HG03196 (cell line): ENCODE measurements at regions not wholly inside any gene's neighbourhood (a gene's known extent, or its start where the extent isn't known, plus 50 kb on each side); places are given as distances from the start of the nearest gene placed in this dataset.
"Not testable (repeated sequence)": the region's sequence is repeated elsewhere in the genome, so short reads cannot be mapped to it uniquely, and the experiment has no call there.

Experiments
- ATAC-seq: cut with Tn5 transposase; IDR thresholded peaks from one replicate; pipeline ENCODE4 v1.9.1; 2021; ENCODE audit not compliant: unreplicated experiment

DNA sequence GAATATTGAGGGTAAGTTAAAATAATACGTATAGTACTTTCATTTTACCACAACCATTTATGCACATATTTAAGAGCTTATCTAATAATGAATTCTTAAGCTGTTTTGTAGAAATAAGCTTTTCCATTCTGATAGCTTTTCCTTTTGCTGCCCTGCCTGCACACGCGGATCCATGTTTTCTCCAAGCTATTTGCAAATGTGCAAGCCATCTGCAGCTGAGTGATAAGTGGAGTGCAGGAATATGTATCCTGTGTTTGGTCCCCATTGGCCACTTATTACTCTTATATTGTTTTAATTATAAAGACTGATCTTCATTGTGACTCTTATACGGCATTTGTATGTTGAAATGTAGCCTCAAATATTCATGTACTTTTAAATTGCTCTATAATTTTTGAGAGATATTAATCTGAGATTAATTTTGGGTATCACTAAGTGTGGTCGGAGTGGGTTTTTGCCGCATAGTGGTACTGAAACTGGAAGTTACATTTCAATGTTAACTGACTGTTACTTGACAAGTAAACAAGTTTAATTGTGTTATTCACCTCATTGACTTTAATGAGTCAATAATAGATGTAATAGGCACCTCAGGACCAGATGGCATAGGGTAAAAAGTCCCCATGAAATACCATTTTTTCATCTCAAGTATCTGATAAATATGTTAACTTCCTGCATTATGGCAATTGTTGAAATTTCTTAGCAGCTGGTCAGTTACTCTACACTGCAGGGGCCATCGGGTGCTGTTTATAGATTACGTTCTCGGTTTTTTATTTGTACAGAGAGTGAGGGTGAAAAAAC is 1567.4 kb downstream of the EFNB2 start:
- ATAC-seq = no peak

DNA sequence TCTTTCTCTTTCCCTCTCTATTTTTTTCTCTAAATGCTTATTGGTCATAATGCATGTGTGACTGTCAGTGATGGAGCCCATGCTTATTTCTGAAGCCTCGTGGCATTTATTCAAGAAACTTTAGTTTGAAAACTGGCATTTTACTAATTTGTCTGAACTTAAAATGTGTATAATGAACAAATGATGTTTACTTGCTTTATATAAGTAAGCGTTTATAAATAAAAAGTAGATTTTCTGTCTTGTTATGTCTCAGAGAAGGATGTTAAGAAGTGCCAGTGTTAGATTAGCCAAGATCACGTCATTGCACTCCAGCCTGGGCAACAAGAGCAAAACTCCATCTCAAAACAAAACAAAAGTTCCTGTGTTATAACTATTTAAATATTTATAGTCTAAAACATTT is 1568.1 kb downstream of the EFNB2 start:
- ATAC-seq = no peak

DNA sequence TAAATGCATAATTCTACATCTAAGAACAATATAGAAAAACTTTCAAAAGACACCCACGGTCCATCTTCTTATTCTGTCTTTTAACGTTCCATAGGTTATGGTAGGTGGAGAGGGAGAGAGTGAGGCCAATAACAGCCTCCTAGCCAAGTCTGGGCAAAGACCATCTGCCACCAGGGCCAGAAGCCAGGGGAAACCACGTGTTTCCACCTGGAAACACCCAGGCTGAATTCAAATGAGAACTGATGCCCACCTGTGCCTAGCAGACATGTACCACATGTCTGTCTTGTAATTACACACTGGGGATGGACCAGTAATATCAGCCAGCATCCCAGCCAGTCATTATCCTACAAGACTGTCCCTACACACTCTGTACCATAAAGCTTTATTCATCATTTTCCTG is 1573.1 kb downstream of the EFNB2 start:
- ATAC-seq = no peak

DNA sequence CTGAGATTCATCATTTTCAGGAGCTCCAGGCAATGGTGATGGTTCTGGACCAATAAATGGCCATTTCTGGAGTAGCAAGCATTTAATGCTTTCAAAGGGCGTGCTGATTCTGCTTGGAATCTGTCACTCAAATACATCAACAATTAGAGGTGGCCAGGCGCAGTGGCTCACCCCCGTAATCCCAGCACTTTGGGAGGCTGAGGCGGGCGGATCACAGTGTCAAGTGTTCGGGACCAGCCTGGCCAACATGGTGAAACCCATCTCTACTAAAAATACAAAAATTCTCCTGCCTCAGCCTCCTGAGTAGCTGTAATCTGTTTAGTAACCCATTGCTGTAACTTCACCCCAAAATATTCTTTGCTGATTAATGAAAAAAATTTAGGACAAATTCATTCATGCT is 1574.2 kb downstream of the EFNB2 start:
- no peak for ATAC-seq

DNA sequence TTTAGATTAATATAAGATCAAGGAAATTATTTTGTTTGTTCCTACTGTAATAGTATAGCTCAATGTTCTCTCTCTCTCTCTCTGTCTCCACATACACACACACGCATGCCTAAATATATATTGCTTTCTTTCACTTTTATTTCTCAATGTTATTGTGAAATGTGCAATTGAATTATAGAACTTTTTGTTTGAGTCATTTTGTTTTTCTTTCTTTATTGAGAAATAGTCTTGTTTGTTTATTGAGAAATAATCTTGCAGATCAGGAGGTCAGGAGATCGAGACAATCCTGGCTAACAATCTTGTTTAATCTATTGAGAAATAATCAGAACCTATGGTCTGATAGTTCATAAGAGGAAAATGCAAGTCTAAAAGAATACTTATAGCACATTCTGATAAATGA is 1581.3 kb downstream of the EFNB2 start:
- no peak for ATAC-seq

DNA sequence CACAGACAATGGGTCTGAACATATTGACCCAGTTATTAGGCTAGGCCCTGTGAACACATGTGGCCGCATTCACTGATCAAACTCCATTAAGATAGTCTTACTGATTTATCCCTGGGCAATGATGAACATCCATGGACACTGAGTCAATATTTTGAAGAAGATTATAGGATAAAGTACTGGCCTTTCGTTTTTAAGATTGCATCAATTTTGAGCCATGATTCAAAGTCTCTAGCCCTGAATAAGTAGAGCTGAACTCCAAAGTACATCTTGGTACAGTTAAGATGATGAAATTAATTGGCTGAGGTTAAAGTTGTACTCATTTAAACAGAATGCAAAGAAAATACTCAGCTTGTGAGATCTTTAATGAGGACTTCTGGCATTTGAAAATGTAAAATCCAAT is 1581.9 kb downstream of the EFNB2 start:
- no peak for ATAC-seq

DNA sequence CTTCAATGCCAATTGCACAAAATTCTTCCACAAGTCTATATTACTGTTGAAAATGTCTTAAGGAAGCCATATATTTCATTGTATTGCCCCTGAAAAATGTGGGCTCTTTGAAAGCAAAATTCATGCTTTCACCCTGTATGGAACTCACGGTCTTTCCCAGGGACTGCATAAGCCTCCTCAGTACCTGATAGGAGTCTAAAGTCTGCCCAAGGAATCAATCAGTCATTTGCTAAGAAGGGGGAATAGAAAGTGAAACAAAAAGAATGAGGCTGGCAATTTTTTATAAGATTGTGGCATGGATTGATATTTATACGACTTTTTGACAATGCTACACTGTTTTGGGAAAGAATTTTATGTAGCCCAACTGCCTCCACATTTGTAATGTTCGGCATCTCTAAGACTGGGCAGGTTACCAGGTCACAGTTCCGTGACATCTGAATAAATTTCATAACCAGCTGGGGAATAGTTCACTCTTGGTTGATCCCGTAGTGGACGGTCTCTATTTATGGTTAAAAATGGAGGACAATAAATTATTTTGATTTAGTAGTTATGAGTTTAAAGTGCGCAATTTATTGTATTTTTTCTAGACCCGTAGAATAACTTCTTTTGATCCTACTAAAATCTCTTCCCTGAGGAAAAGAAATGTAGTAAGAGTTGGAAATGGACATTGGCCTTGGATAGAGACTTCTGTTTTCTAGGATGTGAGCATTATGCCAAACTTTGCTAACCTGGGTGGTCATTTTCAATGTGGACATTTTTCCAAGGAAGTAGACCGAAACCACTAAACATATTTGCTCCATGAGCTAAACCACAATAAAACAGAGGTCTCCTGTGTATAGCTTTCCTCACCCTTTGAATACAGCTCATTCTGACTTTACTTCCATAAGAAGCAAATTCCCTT is 1585.4 kb downstream of the EFNB2 start:
- no peak for ATAC-seq

DNA sequence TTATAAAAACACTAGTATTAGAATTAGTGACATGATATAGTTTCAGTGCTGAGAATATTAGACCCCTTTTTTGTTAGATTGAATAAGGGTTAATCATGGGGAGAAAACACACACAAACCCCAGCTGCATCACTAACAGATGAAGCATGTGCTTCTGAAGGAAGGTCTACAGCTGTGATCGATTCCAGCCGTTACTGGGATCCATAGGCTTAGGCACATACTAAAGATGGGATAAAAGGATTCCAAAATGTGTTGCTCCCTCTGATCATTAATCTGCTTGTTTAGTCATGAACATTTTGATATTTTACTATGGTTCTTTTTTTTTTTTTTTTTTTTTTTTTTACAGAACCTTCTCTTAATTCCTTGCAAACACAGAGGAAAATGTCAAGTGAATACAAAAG is 1591.3 kb downstream of the EFNB2 start:
- no peak for ATAC-seq

DNA sequence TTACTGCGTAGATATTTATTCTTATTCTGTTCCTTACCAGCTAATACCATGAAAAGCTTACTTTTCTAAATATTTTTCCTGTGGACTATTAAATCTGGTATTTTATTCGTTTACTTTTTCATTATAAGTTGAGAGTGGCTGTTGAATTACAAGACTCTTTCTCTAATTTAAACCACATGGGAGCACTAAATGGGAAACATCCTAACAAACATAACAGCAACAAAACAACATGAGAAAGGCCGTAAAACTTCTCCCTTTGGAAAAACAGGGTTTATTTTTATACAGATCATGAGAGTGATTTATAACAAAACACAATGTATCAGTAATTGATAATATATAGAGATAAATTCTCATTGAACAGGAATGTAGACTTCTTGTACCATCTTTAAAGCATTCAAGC is 1592.1 kb downstream of the EFNB2 start:
- no peak for ATAC-seq

DNA sequence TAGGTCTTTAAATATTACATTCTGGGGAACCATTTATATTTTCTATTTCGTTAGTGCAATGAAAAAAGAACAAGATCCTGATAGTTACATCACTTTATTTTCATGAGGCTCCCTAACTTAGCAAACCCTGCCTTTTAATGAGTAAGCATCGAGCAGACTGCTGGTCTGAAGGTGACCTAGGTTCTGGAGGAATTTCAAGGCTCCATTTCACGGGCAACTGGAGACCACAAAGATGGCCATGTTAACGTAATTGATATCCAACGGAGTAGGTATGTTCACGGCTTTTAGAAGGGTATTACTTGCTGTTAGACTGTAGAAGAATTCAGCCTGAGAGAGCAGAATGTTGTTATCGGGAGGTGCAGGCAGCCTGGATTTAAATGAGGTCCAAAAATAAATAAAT is 1597.6 kb downstream of the EFNB2 start:
- no peak for ATAC-seq

DNA sequence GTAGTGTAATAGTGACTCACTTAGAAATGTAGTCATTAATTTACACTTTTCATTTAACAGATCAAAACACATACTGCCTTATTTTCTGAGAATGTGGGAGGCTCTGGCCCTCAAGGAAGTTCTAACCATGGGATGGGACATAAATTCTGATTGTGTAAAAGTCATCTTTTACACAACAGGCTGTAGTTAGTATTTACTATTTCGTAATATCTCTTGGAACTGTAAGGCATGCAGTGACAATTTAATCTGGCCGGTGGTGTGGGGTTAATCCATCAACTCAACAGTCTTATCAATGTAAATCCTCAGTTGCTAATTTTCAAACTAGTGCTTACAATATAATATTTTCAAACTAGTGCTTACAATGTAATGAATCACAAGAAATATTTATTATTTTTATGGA is 1599.2 kb downstream of the EFNB2 start:
- no peak for ATAC-seq

DNA sequence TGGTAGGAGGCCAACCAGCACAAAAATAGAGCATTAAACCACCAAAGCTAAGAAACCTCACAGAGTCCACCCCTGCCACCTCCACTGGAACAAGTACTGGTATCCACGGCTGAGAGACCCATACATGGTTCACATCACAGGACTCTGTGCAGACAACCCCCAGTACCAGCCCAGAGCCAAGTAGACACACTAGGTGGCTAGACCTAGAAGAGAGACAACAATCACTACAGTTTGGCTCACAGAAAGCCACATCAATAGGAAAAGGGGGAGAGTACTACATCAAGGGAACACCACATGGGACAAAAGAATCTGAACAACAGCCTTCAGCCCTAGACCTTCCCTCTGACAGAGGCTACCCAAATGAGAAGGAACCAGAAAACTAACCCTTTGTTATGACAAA is 1614.9 kb downstream of the EFNB2 start:
- ATAC-seq = not testable (repeated sequence)

DNA sequence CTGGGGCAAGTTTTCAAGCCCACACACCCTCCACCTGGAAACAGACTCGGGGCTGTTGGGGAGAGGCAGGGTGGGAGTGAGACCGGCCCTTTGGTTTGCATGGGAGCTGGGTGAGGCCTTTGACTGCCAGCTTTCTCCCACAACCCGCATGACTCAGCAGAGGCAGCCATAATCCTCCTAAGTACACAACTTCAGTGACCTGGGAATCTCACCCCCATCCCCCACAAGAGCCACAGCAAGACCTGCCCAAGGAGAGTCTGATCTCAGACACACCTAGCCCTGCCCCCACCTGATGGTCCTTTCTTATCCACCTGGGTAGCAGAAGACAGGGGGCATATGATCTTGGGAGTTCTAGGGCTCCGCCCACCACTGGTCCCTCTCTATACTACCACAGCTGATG is 1615.4 kb downstream of the EFNB2 start:
- no peak for ATAC-seq

DNA sequence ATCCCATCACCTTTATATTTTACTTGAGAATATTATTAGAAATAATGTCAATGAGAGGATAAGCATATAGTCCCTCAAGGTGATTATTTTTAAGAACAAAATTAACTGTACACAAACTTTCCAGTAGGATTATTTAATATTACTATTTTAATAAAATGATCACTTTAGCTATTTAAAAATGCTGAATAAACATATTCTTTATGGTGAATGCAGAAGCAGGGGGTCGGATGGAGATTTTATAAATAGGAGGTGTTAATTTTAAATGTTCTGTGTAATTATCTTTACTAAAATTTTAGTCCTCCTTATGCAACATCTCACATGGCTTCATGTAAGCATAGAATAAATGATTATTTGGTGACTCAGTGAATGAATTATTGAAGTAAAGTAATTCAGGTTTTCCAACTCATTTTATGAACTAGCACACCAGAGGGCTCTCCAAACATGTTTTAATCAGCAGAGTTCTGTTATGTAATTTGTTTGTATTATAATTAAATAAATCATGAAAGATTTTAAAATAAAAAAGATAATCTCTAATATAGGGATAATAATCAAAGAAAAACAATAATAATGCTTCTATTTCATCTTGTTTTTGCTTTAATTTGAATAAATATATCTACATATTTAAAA is 1635.2 kb downstream of the EFNB2 start:
- ATAC-seq = no peak

DNA sequence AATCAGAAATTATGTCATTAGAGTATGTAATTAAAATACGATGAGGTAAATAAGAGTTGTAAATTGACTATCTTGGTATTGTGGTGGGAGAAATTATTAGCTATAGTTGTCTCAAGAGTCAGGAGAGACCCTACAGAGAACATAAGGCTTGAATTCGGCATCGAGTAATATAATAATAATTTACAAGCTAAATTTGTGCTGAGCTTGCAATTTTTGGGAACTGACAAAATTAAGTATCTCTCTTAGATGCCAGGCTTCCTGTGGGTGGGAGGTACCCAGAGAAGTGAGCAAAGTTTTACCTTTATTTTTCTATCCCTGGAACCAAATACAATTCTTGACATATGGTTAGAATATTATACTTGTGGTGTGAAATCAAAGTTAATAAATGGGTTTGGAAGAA is 1637.0 kb downstream of the EFNB2 start:
- ATAC-seq = no peak

DNA sequence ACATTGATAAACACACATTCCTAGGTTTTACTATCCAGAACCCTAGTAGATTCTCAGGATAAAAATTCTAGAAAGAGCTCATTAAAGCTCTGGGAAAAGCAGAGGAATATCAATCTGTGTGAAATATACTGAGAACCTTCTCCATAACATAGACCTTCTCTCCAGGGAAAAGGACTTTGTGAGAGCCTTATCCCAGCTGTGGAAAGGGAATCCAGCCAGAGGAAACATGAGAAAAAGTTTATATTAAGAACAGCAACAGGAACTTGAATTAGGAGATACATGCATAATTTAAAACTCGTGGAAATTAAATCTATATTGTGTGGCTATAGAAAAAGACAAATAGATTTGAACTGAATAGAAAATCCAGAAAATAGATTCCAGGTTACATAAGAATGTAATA is 1639.9 kb downstream of the EFNB2 start:
- no peak for ATAC-seq

DNA sequence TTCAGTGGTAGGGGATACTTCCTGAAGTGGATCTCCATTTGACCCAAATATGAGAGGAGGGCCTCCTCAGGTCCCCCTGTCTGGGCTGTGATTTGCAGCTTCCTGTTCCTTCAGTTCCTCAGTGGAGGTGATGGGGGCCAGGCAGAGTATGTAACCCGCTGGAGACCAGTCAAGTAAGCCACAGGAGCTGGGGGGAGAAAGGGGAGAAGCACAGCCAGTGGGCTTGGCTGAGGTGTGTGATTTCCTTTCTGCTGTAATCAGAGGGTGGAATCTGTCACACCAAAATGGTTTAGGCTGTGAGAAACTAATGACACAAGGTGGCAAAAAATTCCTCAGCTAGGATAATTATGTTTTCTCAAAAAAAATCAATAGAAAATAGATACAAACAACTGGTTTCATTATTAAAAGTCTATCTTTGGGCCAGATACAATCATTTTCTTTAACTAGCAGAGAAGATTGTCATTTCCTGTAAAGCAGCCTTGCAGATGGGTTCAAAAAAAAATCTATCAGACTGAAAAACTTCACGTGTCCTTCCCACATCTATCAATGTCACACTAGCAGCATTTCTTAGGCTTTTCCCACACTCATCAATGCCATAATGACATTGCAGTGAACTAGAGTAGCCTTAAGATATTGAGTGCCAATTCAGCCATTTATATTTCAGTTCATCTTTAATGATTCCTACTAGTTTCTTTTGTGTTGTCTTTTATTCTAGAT is 1660.3 kb downstream of the EFNB2 start:
- ATAC-seq = no peak

DNA sequence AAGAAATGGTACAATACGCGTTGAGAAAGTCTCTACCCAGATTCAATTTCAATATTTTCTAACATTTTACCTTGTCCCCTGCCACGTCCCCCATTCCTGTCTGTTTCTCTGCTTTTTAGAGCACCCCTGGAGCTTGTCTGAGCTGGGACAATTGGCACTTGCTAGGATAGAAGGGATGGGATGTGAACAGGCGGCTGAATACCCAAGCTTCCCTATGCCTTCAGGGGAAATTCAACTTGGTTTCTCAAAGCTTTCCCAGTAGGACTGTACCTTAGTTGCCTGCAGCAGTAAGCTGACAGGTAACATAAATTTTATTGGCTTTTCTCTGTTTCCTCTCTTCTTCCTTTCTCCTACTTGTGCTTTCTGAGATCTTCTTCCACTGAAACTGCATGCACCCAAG is 1663.3 kb downstream of the EFNB2 start:
- no peak for ATAC-seq

DNA sequence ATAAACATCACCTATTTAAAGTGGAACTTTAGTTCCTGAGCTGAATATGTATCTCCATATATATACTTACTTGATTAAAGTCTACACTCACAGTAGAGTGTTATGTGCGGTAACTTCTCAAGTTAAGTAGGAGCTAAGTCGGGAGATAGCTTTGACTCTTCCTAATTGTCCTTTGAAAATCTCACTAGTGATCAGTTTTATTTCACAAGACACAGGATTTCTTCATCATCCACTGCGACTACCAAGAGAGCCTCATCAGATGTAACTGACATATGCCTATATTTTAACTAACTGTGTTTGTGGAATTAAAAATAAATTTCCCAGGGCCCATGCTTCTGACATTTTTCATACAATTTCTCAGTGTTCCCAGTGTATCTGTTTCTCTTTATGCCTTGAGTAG is 1664.0 kb downstream of the EFNB2 start:
- no peak for ATAC-seq

DNA sequence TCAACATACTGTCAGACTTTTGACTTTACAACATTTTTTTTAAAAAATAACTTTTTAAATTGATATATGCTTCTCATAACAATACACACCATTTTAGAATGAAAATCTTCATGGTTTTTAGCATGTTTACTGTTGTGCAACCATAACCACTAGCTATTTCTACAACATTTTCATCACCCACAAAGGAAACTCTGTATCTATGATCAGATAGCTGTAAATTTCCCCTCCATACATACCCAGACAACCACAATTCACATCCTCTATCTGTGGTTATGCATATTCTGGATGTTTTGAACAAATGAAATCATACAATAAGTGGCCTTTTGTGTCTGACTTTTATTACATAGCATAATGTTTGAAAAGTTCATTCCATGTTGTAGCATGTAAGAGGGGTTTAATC is 1666.0 kb downstream of the EFNB2 start:
- no peak for ATAC-seq

DNA sequence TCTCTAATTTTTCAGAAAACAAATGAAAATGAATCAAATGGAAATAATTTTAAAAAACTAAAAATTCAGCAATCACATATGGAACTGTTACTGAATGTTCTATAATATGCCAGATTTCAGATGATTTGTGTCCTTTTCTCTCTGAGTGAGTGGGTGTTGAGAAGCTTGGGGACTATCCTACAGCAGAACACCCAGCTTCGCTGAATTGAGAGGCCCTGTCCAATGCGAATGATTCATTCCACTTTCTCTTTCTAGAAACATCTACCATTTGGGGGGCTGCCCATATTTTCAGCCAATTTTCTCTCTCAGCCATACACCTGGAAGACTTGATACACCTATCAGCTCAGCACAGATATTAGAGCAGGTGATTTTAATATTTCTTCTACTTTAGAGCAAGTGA is 1666.7 kb downstream of the EFNB2 start:
- no peak for ATAC-seq
